Upper lobe of left lung (tissue), 4 donors: ENCODE measurements at regions not wholly inside any gene's neighbourhood (a gene's known extent, or its start where the extent isn't known, plus 50 kb on each side); places are given as distances from the start of the nearest gene placed in this dataset.

Source experiments
- CTCF ChIP-seq, 6 experiments: fragments of 450-650 bp in 4 of 6; fragments of 200-600 bp in 2 of 6; sonication (generic) in 2 of 6; IDR thresholded peaks; one replicate each; pipeline ENCODE4 v1.5.1; 2016 to 2019; ENCODE audit warnings: antibody characterized with exemption in 6 of 6
- POLR2AphosphoS5 ChIP-seq, 2 donors: sonication (generic); formaldehyde crosslinking; IDR thresholded peaks; one replicate each; pipeline ENCODE4 v1.5.1; 2017; ENCODE audit warnings: antibody characterized with exemption in 2 of 2

DNA sequence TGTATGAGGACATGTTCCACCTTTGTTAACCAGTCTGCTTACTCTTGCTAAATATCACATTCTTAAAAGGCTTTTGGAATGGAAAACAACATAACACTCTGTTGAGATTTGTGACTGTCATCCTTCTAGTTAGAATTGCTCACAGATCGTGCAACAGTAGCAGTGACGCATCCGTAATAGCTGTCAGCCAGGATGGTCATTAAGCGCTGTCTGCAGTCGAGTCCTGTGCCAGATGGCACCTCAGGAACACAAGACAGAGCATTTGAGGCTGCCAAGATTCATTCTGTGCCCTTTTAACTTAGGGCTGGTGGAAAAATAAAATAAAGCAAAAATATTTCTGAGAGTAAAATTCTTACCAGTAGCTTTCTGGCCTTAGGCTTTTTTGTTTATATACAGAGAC lies 348.6 kb downstream of the ANKRD7 start:
- no peak for TF ChIP-seq POLR2AphosphoS5 (IDR thresholded peaks at IDR 0.05)
- no peak for TF ChIP-seq CTCF (IDR thresholded peaks at IDR 0.05)
